Right forelimb (tissue), 1 donor: ENCODE measurements at regions not wholly inside any gene's neighbourhood (a gene's known extent, or its start where the extent isn't known, plus 50 kb on each side); places are given as distances from the start of the nearest gene placed in this dataset.

ENCODE experiments used
- DNase-seq: peaks from one replicate; pipeline ENCODE4 v3.0.0-alpha.2; 2018

GRCh38 chr7:25790963-25791362 lies 361.0 kb upstream of the NFE2L3 start:
- DNase-seq, result no peak

DNA sequence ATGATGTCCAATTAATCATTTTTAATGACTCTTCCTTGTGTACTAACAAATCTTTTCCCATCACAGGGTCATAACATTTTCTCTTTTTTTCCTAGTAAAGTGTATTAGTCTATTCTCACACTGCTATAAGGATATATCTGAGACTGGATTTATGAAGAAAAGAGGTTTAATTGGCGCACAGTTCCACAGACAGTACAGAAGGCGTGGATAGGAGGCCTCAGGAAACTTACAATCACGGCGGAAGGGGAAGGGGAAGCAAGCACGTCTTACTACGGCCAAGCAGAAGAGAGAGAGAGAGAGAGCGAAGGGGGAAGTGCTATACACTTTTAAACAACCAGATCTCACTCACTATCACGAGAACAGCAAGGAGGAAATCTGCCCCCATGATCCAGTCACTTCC lies 359.4 kb upstream of the NFE2L3 start:
- DNase-seq, result no peak

DNA sequence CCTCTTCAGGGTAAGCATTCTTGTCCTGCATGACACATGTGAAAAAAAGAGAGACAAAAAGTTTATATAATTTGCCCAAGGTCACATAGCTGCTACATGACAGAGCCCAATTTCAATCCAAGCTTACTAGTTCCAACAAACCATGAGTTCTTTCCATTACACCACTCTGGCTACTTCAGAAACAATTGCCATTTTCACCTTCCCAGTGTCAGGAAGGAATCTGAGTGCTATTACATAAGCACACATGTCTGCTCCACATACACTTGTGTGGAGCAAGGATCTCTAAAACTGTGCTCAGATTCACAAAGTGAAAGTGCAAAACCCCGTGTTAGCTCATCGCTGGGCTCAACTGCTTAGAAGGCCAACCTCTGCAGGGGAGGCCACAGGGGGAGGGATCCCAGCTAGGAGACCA lies 356.2 kb upstream of the NFE2L3 start:
- no peak for DNase-seq

DNA sequence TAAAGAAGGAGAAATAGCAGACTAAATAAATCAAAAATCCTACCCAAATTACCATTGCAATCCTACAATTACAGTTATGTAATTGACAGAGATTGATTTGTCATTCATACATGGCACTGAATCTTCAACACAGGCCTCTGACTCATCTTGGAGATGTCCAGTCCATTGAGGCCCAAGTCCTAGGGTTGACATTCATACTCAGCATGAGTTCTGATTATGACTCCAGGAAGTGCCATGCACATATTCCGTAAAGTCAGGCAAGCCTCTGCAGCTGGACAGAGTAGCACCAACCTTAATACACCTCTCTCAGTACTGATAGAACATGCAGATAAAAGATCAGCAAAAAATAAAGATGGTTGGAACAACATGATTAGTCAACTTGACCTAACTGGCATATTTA lies 353.7 kb upstream of the NFE2L3 start:
- no peak for DNase-seq

GRCh38 chr7:25801214-25801613 lies 350.8 kb upstream of the NFE2L3 start:
- no peak for DNase-seq

- no peak for DNase-seq
Measured at GRCh38 chr7:25802057-25802456, 349.9 kb upstream of the NFE2L3 start.

GRCh38 chr7:25802473-25802872 lies 349.5 kb upstream of the NFE2L3 start:
- no peak for DNase-seq

DNA sequence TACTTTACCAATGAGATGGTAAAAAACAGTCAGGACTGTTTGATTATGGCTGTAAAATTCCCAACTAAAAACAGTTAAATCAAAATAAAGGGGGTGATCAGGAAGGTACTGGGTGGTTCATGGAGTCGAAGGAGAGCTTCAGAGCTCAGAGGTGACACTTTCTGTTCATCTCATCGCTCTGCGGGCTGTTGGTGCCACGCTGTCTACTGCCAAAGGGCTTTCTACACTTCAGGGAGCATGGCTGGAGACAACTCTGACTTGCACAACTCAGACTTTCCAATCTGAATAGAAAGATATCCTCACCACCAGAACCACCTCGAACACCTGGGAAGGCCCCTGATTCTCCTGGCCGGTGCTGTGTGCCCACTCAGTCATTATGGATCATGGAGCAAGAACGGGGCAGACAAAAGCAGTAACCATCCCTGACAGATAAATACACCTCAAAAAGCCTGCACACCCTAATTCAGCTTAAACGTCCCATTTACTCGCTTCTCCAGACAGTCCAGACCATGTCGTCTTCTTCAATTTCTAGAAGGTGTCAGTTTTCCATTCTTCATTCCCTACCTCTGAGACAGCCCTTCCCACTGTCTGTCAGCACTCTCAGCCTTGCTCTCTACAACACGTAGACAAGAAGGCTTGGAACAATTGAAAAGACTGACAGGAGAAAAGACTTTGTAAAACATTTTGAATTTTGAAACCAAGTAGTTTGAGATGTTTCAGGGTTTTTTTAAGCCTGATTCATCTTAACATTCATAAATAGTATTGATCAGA lies 348.7 kb upstream of the NFE2L3 start:
- no peak for DNase-seq

- DNase-seq, result no peak
Measured at GRCh38 chr7:25804154-25804553, 347.8 kb upstream of the NFE2L3 start.

DNA sequence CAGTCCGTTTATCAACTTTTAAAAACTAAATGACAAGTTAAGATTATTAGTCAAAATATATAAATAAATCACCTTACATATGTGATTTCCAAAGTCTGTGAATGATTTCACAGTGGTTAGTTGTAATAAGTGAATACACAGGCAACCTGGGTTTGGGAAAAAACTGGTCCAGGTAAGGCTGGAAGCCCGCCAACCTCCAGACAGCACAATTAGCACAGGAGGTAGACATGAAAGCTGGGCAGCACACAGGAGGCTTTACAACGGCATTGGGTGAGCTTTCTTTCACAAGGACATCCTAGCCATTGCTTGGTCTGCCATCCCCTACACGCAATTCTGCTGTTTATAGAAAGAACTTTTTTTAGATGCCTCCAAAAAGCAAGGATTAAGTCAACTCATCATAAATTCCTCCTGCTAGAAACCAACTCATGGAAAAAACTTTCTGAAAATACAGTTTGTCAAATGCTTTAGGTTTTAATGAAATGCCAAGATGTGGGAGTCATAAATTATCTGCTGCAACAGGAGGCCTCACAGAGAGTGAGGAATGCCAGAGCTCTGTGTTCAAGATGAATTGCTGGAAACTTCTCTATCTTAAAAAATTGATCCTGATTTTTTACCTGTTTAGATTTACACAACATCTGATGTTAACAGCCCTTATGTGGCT lies 346.8 kb upstream of the NFE2L3 start:
- no peak for DNase-seq

DNA sequence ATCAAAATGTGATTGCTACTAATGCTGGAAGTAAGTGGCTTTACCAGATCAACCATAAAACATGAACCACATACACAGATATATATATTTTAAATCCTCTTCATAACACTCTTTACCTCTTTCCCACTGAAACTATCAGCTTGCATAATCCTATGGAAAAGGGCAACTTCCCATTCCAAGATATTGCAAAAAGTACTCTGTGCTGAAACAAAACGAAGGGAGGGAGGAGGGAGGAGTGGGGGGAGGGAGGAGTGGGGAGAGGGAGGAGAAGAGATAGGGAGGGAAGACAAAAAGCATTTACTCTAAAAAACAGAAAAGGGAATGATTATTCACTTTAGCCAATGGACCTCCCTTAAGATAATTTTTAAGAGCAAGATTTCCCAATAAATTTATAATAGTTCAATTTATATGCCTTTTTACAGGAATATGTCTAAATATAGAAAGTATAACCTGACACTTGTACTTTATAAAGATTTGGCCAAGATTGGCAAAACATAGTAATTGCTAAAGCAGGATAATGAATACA lies 344.8 kb upstream of the NFE2L3 start:
- no peak for DNase-seq

- no peak for DNase-seq
Measured at GRCh38 chr7:25809441-25809840, 342.6 kb upstream of the NFE2L3 start.

- DNase-seq, result no peak
Measured at GRCh38 chr7:25812086-25812850, 339.7 kb upstream of the NFE2L3 start.

DNA sequence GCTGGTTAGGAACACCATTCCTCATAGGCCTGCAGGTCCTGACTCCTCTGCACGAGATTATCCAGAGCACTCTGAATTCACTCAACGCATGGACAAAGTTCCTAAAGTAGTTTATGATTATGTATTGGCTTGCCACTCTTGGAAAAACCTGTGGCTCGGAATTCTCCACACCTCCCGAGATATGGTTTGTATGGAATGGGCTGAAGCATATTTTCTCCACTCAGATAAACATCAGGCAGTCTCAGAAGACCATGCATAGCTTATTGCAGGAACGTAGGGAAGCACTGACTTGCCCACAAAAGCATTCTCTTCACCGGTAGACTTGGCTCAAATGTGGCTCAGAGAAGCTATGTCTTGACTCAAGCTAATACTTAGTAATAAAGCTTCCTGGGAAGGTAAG lies 338.6 kb upstream of the NFE2L3 start:
- DNase-seq, result no peak

- DNase-seq, result no peak
Measured at GRCh38 chr7:25815711-25816110, 336.3 kb upstream of the NFE2L3 start.

DNA sequence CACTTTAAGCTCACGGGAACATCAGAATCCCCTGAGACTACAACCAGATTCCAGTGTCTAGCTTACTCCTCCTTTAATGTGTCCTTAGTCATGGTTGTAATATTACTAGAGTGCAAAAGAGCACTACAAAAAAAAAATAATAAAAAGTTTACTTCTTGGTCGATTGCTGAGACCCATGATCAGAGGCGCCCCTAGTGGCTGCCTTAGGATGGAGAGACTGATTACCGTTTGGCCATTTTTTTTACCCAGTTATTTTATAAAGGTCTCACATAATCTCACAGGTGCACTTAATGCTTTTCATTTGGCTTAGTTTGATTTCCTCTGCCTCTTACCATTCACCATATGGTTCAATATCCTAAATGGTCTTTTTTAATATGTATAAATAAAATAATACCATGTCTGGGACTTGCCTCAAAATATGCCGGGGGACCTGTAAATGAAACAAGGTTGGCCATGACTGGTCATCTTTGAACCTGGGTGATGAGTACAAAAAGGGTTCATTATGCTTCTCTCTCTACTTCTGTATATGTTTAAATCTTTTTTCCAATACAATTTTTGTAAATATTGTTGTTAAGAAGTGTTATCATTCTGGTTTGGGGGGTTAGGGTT lies 331.5 kb upstream of the NFE2L3 start:
- DNase-seq, result no peak

GRCh38 chr7:25821225-25821624 lies 330.8 kb upstream of the NFE2L3 start:
- no peak for DNase-seq

GRCh38 chr7:25822823-25823222 lies 329.2 kb upstream of the NFE2L3 start:
- no peak for DNase-seq

DNA sequence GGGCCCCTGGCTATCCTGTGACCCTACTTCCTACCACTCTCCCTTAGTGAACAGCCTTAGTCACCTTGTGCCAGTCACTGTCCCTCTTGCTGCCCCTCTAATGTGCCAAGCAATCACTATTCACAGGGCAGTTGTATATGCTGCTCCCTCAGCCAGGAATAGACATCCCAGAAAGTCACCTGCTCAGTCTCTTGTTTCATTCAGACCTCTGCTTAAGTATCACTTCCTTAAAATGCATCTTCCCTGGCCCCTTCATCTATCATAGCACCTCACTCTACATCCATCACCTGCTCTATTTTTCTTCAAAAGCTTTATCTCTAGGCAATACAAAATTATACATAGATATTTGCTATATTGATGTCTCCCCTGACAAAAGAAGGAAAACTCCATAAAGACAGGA lies 328.4 kb upstream of the NFE2L3 start:
- no peak for DNase-seq

- no peak for DNase-seq
Measured at GRCh38 chr7:25828468-25828867, 323.5 kb upstream of the NFE2L3 start.

GRCh38 chr7:25829663-25830062 lies 322.3 kb upstream of the NFE2L3 start:
- DNase-seq, result no peak

- no peak for DNase-seq
Measured at GRCh38 chr7:25830215-25830614, 321.8 kb upstream of the NFE2L3 start.

- no peak for DNase-seq
Measured at GRCh38 chr7:25831062-25831691, 320.8 kb upstream of the NFE2L3 start.
